ENCODE measurements at regions not wholly inside any gene's neighbourhood (a gene's known extent, or its start where the extent isn't known, plus 50 kb on each side); places are given as distances from the start of the nearest gene placed in this dataset.
"Not testable (repeated sequence)": the region's sequence is repeated elsewhere in the genome, so short reads cannot be mapped to it uniquely, and the experiment has no call there.

GRCh38 chr4:28238876-28239275, 1378.2 kb downstream of the STIM2 start:
- DNase-seq, result no peak

GRCh38 chr4:28241021-28241420, 1380.4 kb downstream of the STIM2 start:
- no peak for DNase-seq

- no peak for DNase-seq
Observed at GRCh38 chr4:28247805-28248204, 1387.2 kb downstream of the STIM2 start.

- no peak for DNase-seq
Observed at GRCh38 chr4:28248269-28248668, 1387.6 kb downstream of the STIM2 start.

- no peak for DNase-seq
Observed at GRCh38 chr4:28250646-28251045, 1390.0 kb downstream of the STIM2 start.

- DNase-seq, result no peak
Observed at GRCh38 chr4:28251831-28252230, 1391.2 kb downstream of the STIM2 start.

- DNase-seq, result no peak
Observed at GRCh38 chr4:28254003-28254402, 1393.4 kb downstream of the STIM2 start.

GRCh38 chr4:28256295-28256694, 1395.7 kb downstream of the STIM2 start:
- DNase-seq, result no peak

- DNase-seq, result no peak
Observed at GRCh38 chr4:28259951-28260350, 1399.3 kb downstream of the STIM2 start.

- DNase-seq, result no peak
Observed at GRCh38 chr4:28267166-28267565, 1406.5 kb downstream of the STIM2 start.

- DNase-seq, result no peak
Observed at GRCh38 chr4:28269426-28269825, 1408.8 kb downstream of the STIM2 start.

GRCh38 chr4:28277931-28278330, 1417.3 kb downstream of the STIM2 start:
- DNase-seq, result no peak

GRCh38 chr4:28278676-28279075, 1418.0 kb downstream of the STIM2 start:
- no peak for DNase-seq

- DNase-seq, result no peak
Observed at GRCh38 chr4:28279249-28279648, 1418.6 kb downstream of the STIM2 start.

- not testable (repeated sequence) for DNase-seq
Observed at GRCh38 chr4:28286266-28286665, 1425.6 kb downstream of the STIM2 start.

- DNase-seq, result no peak
Observed at GRCh38 chr4:28287831-28288233, 1427.2 kb downstream of the STIM2 start.

- no peak for DNase-seq
Observed at GRCh38 chr4:28296239-28296638, 1435.6 kb downstream of the STIM2 start.

GRCh38 chr4:28310926-28311325, 1450.3 kb downstream of the STIM2 start:
- DNase-seq, result no peak

- not testable (repeated sequence) for DNase-seq
Observed at GRCh38 chr4:28312497-28312896, 1451.9 kb downstream of the STIM2 start.

GRCh38 chr4:28313729-28314713, 1453.4 kb downstream of the STIM2 start:
- peak; percentile 1 for DNase-seq

- no peak for DNase-seq
Observed at GRCh38 chr4:28317221-28317620, 1456.6 kb downstream of the STIM2 start.

GRCh38 chr4:28334249-28334648, 1473.6 kb downstream of the STIM2 start:
- DNase-seq, result no peak

GRCh38 chr4:28341784-28342183, 1481.1 kb downstream of the STIM2 start:
- DNase-seq, result no peak

GRCh38 chr4:28350485-28350884, 1489.8 kb downstream of the STIM2 start:
- no peak for DNase-seq

- DNase-seq, result no peak
Observed at GRCh38 chr4:28351102-28351501, 1490.5 kb downstream of the STIM2 start.
